Activated T-helper 9 cell treated with anti-CD3 and anti-CD28 coated beads, Interleukin-2, amount 50 U/mL, for 16 hours (primary cell): ENCODE measurements at regions not wholly inside any gene's neighbourhood (a gene's known extent, or its start where the extent isn't known, plus 50 kb on each side); places are given as distances from the start of the nearest gene placed in this dataset.
"Not testable (repeated sequence)": the region's sequence is repeated elsewhere in the genome, so short reads cannot be mapped to it uniquely, and the experiment has no call there.

Experiments
- DNase-seq: peaks from one replicate; pipeline ENCODE4 v3.0.0-alpha.2; 2020; ENCODE audit warnings: low read depth

GRCh38 chr18:51248685-51249084 lies 51.2 kb upstream of the MEX3C start:
- no peak for DNase-seq

- DNase-seq: no peak
These were observed 52.5 kb upstream of the MEX3C start for GRCh38 chr18:51250006-51250405.

DNA sequence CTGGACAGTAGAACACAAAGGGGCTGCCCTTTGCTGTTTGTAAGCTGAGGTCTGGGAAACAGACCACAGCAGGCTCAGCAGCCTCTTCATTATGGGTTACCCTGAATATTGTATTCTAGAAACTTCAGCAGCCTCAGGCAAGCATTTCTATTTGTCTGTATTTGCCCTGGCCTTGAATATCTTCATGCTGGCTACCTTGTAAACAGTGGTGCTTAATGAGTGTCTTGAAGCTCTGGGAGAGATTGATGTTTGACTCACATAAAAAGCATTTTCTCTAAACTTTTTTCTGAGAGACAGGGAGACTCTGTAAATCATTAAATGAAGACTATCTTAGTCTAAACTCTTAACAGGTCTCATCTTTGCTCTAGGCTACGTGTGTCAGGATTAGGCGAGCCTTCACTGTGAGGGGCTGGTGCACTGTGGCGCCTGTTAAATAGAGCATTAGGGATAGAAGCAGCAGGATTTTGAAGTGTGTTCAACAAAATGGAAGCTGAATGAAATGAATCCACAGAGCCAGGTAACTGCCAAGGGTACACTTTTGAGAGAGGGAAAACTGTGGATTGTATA lies 53.1 kb upstream of the MEX3C start:
- DNase-seq: no peak

- no peak for DNase-seq
These were observed 54.1 kb upstream of the MEX3C start for GRCh38 chr18:51251625-51252024.

- no peak for DNase-seq
These were observed 56.0 kb upstream of the MEX3C start for GRCh38 chr18:51253476-51253875.

DNA sequence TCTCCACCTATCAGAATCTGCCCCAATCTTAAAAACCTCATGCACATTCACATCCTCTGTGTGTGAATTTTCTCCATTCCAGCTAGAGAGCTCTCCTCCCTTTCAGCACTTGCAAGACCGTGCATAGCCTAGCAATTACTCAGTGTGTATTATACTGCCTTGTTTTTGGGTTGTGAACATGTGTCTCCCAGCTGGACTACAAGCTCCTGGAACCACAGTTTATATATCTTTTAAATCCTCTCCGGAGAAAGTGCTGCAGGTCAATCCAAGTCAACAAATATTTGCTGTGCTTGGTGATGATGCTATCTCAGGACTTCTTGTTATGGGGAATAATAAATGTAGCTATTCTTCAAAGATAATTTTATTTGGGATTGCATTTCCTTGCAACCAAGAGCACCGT lies 58.2 kb upstream of the MEX3C start:
- no peak for DNase-seq

GRCh38 chr18:51257150-51257549 lies 59.7 kb upstream of the MEX3C start:
- DNase-seq: no peak

DNA sequence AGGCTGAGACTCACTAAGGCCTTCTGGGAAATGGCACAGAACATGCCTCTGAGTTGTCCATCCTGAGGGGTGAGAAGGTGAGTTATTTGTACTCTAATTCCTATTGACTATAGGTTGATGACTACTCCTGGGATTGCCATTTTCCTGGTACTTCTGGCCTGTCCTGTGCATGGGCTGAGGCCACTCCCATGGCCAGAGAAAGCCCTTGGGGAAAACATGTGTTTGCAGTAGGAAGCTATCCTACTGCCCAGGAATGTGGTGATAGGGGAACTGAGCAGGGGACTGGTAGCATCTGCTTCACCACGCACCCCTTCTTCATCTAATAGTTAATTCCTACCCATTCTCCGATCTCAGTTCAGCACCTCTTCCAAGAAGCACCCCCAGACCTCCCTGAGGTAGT lies 62.6 kb upstream of the MEX3C start:
- DNase-seq: no peak

DNA sequence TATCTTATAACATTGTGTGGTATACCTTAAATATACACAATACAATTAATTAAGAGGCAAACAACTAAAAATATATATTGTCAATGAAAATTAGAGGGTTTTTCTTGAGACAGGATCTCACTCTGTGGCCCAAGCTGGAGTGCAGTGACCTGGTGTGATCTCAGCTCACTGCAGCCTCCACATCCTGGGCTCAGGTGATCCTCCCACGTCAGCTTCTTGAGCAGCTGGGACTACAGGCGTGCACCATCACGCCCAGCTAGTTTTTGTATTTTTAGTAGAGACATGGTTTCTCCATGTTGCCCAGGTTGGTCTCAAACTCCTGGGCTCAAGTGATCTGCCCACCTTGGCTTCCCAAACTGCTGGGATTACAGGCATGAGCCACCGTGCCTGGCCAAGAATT lies 68.6 kb upstream of the MEX3C start:
- DNase-seq: not testable (repeated sequence)

GRCh38 chr18:51266773-51267172 lies 69.3 kb upstream of the MEX3C start:
- no peak for DNase-seq

- no peak for DNase-seq
These were observed 76.0 kb upstream of the MEX3C start for GRCh38 chr18:51273437-51273836.

- DNase-seq: no peak
These were observed 78.4 kb upstream of the MEX3C start for GRCh38 chr18:51275712-51276476.

DNA sequence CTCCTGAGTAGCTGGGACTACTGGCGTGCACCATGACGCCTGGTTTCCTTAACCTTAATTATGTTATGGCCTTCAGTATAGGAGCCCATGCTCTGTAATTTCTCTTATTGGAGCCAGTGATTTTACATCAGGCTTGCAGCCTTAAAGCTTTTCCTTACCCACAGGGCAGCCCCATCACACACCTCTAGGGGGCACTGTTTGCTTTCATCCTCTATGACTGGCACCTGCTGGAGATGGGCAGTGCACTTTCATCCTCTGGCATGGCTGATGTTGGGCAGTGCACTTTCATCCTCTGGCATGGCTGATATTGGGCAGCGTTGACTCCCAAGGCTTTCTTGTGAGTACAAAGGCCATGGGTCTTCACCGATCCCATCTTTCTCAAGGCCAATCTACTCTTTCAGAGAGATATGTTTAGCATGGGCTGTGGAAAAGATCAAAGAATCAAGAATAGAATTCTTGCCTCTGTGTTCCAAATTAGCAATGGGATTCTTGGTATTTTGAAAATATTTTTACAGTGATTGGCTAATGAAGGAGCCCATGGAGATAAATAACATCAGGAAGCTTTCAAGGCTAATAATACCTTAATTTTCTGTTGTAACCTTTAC lies 80.7 kb upstream of the MEX3C start:
- no peak for DNase-seq

- no peak for DNase-seq
These were observed 82.0 kb upstream of the MEX3C start for GRCh38 chr18:51279367-51279984.

GRCh38 chr18:51287818-51288508 lies 90.5 kb upstream of the MEX3C start:
- no peak for DNase-seq

DNA sequence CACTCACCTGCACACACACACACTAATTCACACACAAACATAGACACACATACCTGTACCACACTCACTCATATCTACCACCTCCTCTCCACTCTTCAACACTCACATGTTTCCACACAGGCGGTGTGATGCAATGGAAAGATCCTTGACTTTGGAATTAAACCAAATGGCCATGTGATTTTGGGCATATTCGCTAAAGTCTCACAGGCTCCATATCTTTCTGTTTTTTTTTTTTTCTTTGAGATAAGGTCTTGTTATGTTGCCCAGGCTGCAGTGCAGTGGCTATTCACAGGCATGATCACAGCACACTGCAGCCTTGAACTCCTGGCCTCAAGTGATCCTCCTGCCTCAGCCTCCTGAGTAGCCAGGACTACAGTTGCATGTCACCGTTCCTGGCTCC lies 91.1 kb upstream of the MEX3C start:
- no peak for DNase-seq

GRCh38 chr18:51290860-51291259 lies 93.4 kb upstream of the MEX3C start:
- no peak for DNase-seq

GRCh38 chr18:51300912-51301311 lies 103.4 kb upstream of the MEX3C start:
- DNase-seq: no peak

DNA sequence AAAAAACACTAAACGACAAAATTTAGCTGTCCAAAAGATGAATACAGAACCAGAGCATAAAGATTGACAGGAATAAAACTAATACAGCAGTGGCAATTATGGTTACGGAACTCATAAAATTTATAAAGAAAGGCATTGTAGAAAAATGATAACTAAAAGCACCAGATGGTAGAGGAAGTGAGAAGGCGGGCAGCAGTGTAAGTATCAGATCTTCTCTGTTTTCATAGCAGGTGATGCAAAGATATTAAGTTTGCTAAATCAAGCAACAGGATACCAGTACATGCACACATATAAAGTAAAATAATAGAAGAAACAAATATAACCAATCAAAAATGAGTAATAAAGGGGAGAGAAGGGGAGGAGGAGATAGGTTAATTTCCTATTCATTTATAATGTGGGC lies 103.9 kb upstream of the MEX3C start:
- no peak for DNase-seq

DNA sequence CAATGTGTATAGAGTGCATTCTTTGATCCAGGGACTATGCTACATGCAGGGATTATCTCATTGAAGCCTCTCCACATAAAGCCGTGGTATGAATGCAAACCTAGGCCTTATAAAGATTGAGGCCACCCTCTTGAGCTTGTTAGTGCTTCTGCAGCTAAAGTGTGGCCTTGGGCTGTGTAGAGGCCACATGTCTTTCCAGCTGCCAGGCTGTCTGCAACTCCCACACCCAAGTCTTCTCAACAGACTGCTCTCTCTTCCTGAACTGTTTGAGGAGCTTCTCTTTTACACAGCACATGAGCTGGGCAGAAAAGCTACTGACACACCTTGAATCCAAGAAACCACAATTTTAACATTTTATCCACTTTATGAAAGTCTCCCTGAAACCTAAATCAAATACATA lies 119.2 kb upstream of the MEX3C start:
- no peak for DNase-seq

- no peak for DNase-seq
These were observed 124.2 kb upstream of the MEX3C start for GRCh38 chr18:51321696-51322095.

- no peak for DNase-seq
These were observed 126.5 kb upstream of the MEX3C start for GRCh38 chr18:51323961-51324360.

- DNase-seq: no peak
These were observed 132.7 kb upstream of the MEX3C start for GRCh38 chr18:51330148-51330547.
